IMR-90 (cell line): ENCODE measurements at regions not wholly inside any gene's neighbourhood (a gene's known extent, or its start where the extent isn't known, plus 50 kb on each side); places are given as distances from the start of the nearest gene placed in this dataset.
A peak's percentile ranks its signal among the peaks of the same experiment; 100 is the strongest.

Experiments
- ATAC-seq: fragments of 200-7000 bp; cut with Tn5 transposase; 2 replicates; pipeline ENCODE4 v1.9.1; 2020; ENCODE audit warnings: low read depth, mild to moderate bottlenecking, moderate library complexity
- BruUV-seq: library from RNA; stranded (reverse); fragments of 400-500 nt; replicated peaks from 2 replicates; lab custom pipeline; 2021; lab: Mats Ljungman, UMichigan
- CTCF ChIA-PET: fragments of 300-600 bp; formaldehyde crosslinking; extraction: SDS; loops from one replicate; lab custom pipeline; 2021; ENCODE audit warnings: antibody characterized with exemption; lab: Yijun Ruan, JAX
- POLR2A ChIA-PET: fragments of 300-600 bp; sonication (Branson Sonifier 250); formaldehyde crosslinking; loops from one replicate; lab custom pipeline; 2022; ENCODE audit warnings: antibody characterized with exemption; ENCODE audit not compliant: unreplicated experiment; lab: Charles Lee
- DNase-seq: peaks from one replicate; pipeline ENCODE4 v3.0.0; 2013
- H2AFZ ChIP-seq: replicated peaks from 2 replicates; pipeline ENCODE3; 2013; ENCODE audit warnings: low read length, mild to moderate bottlenecking; ENCODE audit not compliant: poor library complexity
- H2AK5ac ChIP-seq: 2 replicates; pipeline ENCODE4 v1.6.1; 2013; ENCODE audit warnings: low read depth, low read length, inconsistent platforms
- H2AK9ac ChIP-seq: replicated peaks from 2 replicates; pipeline ENCODE3; 2013; ENCODE audit warnings: mild to moderate bottlenecking, low read depth, low read length, moderate library complexity; ENCODE audit not compliant: poor library complexity
- H2BK120ac ChIP-seq: 2 replicates; pipeline ENCODE4 v1.6.1; 2013; ENCODE audit warnings: low read depth, low read length, inconsistent platforms
- H2BK15ac ChIP-seq: 3 replicates; pipeline ENCODE4 v1.6.1; 2013; ENCODE audit warnings: low read depth, low read length, inconsistent platforms
- H2BK20ac ChIP-seq: 2 replicates; pipeline ENCODE4 v1.6.1; 2013; ENCODE audit warnings: low read depth, mild to moderate bottlenecking, inconsistent platforms, low read length, moderate library complexity
- H2BK5ac ChIP-seq: 2 replicates; pipeline ENCODE4 v1.6.1; 2013; ENCODE audit warnings: mild to moderate bottlenecking, low read depth, low read length, inconsistent platforms; ENCODE audit not compliant: poor library complexity, severe bottlenecking
- H3K14ac ChIP-seq: replicated peaks from 2 replicates; pipeline ENCODE4 v1.6.1; 2013; ENCODE audit warnings: low read depth, low read length, inconsistent platforms
- H3K18ac ChIP-seq: 2 replicates; pipeline ENCODE4 v1.6.1; 2013; ENCODE audit warnings: low read depth, low read length, control low read depth
- H3K23ac ChIP-seq: 2 replicates; pipeline ENCODE4 v1.6.1; 2013; ENCODE audit warnings: low read depth, low read length, inconsistent platforms
- H3K27ac ChIP-seq: 2 replicates; pipeline ENCODE4 v1.5.1; 2013; ENCODE audit warnings: mild to moderate bottlenecking, control low read depth, low read length; ENCODE audit not compliant: insufficient read depth
- H3K27me3 ChIP-seq: 2 replicates; pipeline ENCODE4 v1.6.1; 2013; ENCODE audit warnings: low read length; ENCODE audit not compliant: control insufficient read depth, insufficient read depth
- H3K36me3 ChIP-seq: 2 replicates; pipeline ENCODE4 v1.6.1; 2013; ENCODE audit warnings: low read length, mixed read lengths; ENCODE audit not compliant: control insufficient read depth, insufficient read depth
- H3K4ac ChIP-seq: 2 replicates; pipeline ENCODE4 v1.6.1; 2013; ENCODE audit warnings: low read depth, low read length, inconsistent platforms
- H3K4me1 ChIP-seq: 2 replicates; pipeline ENCODE4 v1.6.1; 2013; ENCODE audit warnings: low read length, mixed read lengths; ENCODE audit not compliant: control insufficient read depth, insufficient read depth
- H3K4me2 ChIP-seq: 2 replicates; pipeline ENCODE4 v1.6.1; 2013; ENCODE audit warnings: low read depth, mild to moderate bottlenecking, control low read depth, low read length, moderate library complexity
- H3K4me3 ChIP-seq: 2 replicates; pipeline ENCODE4 v1.5.1; 2013; ENCODE audit warnings: low read depth, mild to moderate bottlenecking, control low read depth, low read length, moderate library complexity; ENCODE audit not compliant: insufficient read depth
- H3K56ac ChIP-seq: 2 replicates; pipeline ENCODE4 v1.6.1; 2013; ENCODE audit warnings: low read length, inconsistent platforms; ENCODE audit not compliant: insufficient read depth; ENCODE audit errors: extremely low read depth
- H3K79me1 ChIP-seq, 2 experiments: 2 replicates each; pipeline ENCODE4 v1.6.1; 2013; ENCODE audit warnings: low read length in 2 of 2, inconsistent platforms in 1 of 2, low read depth in 1 of 2
- H3K9ac ChIP-seq: 2 replicates; pipeline ENCODE4 v1.6.1; 2013; ENCODE audit warnings: low read depth, low read length, control low read depth
- H3K9me1 ChIP-seq: 2 replicates; pipeline ENCODE4 v1.6.1; 2013; ENCODE audit warnings: low read length, inconsistent platforms; ENCODE audit not compliant: insufficient read depth
- H3K9me3 ChIP-seq: 2 replicates; pipeline ENCODE4 v1.6.1; 2013; ENCODE audit warnings: low read length; ENCODE audit not compliant: control insufficient read depth, insufficient read depth
- H4K20me1 ChIP-seq: 2 replicates; pipeline ENCODE4 v1.6.1; 2013; ENCODE audit warnings: low read length, inconsistent platforms; ENCODE audit not compliant: insufficient read depth
- H4K5ac ChIP-seq: 2 replicates; pipeline ENCODE4 v1.6.1; 2013; ENCODE audit warnings: mild to moderate bottlenecking, low read depth, low read length, control low read depth
- H4K8ac ChIP-seq, 2 experiments: 2 replicates each; pipeline ENCODE4 v1.6.1; 2013; ENCODE audit warnings: low read depth in 2 of 2, low read length in 2 of 2, control low read depth in 1 of 2, inconsistent platforms in 1 of 2
- H4K91ac ChIP-seq: 2 replicates; pipeline ENCODE4 v1.6.1; 2013; ENCODE audit warnings: low read depth, low read length, inconsistent platforms; ENCODE audit not compliant: insufficient read depth
- CEBPB ChIP-seq: IDR thresholded peaks from 2 replicates; pipeline ENCODE4 v1.6.1; 2012; ENCODE audit warnings: low read depth, low read length, improper control_type of control experiment
- POLR2A ChIP-seq: IDR thresholded peaks from 2 replicates; pipeline ENCODE4 v1.6.1; 2012; ENCODE audit warnings: mild to moderate bottlenecking, low read depth, low read length
- USF2 ChIP-seq: fragments of 150-350 bp; IDR thresholded peaks from 2 replicates; pipeline ENCODE4 v1.6.1; 2017; ENCODE audit warnings: mild to moderate bottlenecking, antibody characterized with exemption, low read length, low read depth
- WGBS, 2 experiments: methylation state at CpG; one replicate each; pipeline versions ENCODE4 v1.1.5 to v1.1.7; 2013; ENCODE audit warnings: missing lambda C conversion rate in 2 of 2; ENCODE audit not compliant: insufficient read length in 1 of 2; ENCODE audit errors: extremely low coverage in 2 of 2; 5-methylcytosine and 5-hydroxymethylcytosine counted together
- dilution Hi-C: fragments of 300-500 bp; cut with HindIII; formaldehyde crosslinking; loops from one replicate; pipeline ENCODE4 v1.14.3; 2018; ENCODE audit warnings: low sequenced_read_pairs; ENCODE audit not compliant: unreplicated experiment
- in situ Hi-C: fragments of 300-500 bp; cut with MboI; formaldehyde crosslinking; loops from 3 replicates; pipeline ENCODE4 v1.14.3; 2019; ENCODE audit warnings: low sequenced_read_pairs, inconsistent platforms, mixed read lengths
- intact Hi-C: fragments of 100-400 bp; cut with micrococcal nuclease; formaldehyde crosslinking; loops from 2 replicates; pipeline ENCODE4 v1.10.0; 2022

DNA sequence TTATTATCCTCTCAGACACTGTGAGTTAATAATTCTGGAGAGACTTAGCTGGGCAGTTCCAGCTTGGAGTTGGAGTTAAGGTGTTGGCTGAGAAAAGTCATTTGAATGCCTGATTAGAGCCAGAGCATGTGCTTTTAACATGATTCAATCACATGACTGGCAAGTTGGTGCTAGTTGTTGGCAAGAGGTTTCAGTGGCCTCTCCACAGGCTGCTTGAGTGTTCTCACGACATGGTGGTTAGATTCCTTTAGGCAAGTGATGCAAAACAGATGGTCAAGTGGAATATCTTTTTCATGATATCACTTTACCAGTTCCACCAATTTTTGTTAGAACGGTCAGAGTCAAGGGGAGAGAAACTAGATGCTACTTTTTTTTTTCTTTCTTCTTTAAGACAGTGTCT lies 262.7 kb upstream of the FN1 start:
- peak overlapping the region; percentile 93 for H2BK120ac ChIP-seq
- no CpG with 5 or more reads among the region's 2 CpGs for WGBS, 2 experiments
- dilution Hi-C loops, result no loop called here
- H2BK20ac ChIP-seq, result peak overlapping the region; percentile 79; the same call in 1 of the 2 replicates
- CTCF ChIA-PET, result no interaction called here
- ATAC-seq, result peak; percentile 25
- no TSS peak for BruUV-seq
- POLR2A ChIA-PET, result no interaction called here
- no peaks in the 10 kb centered on the region for H3K36me3 ChIP-seq
- H2AFZ ChIP-seq, result peak overlapping the region; percentile 62
- peak overlapping the region; percentile 77 for H4K91ac ChIP-seq
- H3K4me3 ChIP-seq, result no peak overlapping the region
- peak overlapping the region; percentile 91 for H3K18ac ChIP-seq
- no peak overlapping the region for H3K9ac ChIP-seq
- peak overlapping the region in 1 of 2 experiments; percentile 83; a peak in 2 of 4 replicates for H4K8ac ChIP-seq
- peak overlapping the region; percentile 77 for H3K4ac ChIP-seq
- peak overlapping the region; percentile 75; the same call in 1 of the 2 replicates for H4K5ac ChIP-seq
- no peaks in the 10 kb centered on the region for H3K27me3 ChIP-seq
- H3K56ac ChIP-seq, result peak overlapping the region; percentile 53; the same call in 1 of the 2 replicates
- DNase-seq, result peak; percentile 96
- peaks cover 3% of the 10 kb centered on the region; the same call in 1 of the 2 replicates for H3K9me1 ChIP-seq
- H3K14ac ChIP-seq, result peak overlapping the region; percentile 60; the same call in 1 of the 2 replicates
- no peaks in the 10 kb centered on the region for H4K20me1 ChIP-seq
- H2BK15ac ChIP-seq, result peak overlapping the region; percentile 79; the same call in 2 of the 3 replicates
- TF ChIP-seq CEBPB, result peak; percentile 37; the same call in 1 of the 2 replicates
- TF ChIP-seq POLR2A, result no peak
- peak; percentile 63 for TF ChIP-seq USF2
- H2AK5ac ChIP-seq, result peak overlapping the region; percentile 76
- in situ Hi-C loops, result no loop called here
- peak overlapping the region; percentile 97 for H2BK5ac ChIP-seq
- H3K4me2 ChIP-seq, result no peak overlapping the region
- peak overlapping the region; percentile 80; the same call in 1 of the 2 replicates for H3K27ac ChIP-seq
- no peaks in the 10 kb centered on the region for H3K79me1 ChIP-seq
- H3K9me3 ChIP-seq, result no peaks in the 10 kb centered on the region
- peak overlapping the region; percentile 64; the same call in 1 of the 2 replicates for H3K23ac ChIP-seq
- H2AK9ac ChIP-seq, result peak overlapping the region; percentile 58
- intact Hi-C loops, result loop anchor here (2.0 kb wide), 1 partner anchor 14 kb away; no protein-coding TSS in a partner anchor
- peaks cover 12% of the 10 kb centered on the region for H3K4me1 ChIP-seq
